ACC112 (cell line): ENCODE measurements at regions not wholly inside any gene's neighbourhood (a gene's known extent, or its start where the extent isn't known, plus 50 kb on each side); places are given as distances from the start of the nearest gene placed in this dataset.

Source experiments
- H2AFZ ChIP-seq: fragments of 200-600 bp; sonication (generic); one replicate; pipeline ENCODE4 v1.6.0; 2017; ENCODE audit warnings: antibody characterized with exemption, low read length; ENCODE audit not compliant: unreplicated experiment
- H3K27ac ChIP-seq: fragments of 200-600 bp; sonication (generic); 2 replicates; pipeline ENCODE4 v1.5.1; 2014; ENCODE audit warnings: low read depth, mild to moderate bottlenecking, antibody characterized with exemption, low read length, moderate library complexity
- H3K27me3 ChIP-seq: fragments of 200-600 bp; sonication (generic); 2 replicates; pipeline ENCODE4 v1.6.1; 2014; ENCODE audit warnings: mild to moderate bottlenecking, antibody characterized with exemption, low read length, moderate library complexity, mixed read lengths; ENCODE audit not compliant: insufficient read depth
- H3K36me3 ChIP-seq: fragments of 200-600 bp; sonication (generic); 2 replicates; pipeline ENCODE4 v1.6.1; 2016; ENCODE audit warnings: mild to moderate bottlenecking, antibody characterized with exemption, low read length, moderate library complexity, mixed read lengths; ENCODE audit not compliant: insufficient read depth
- H3K4me1 ChIP-seq: fragments of 200-600 bp; sonication (generic); one replicate; pipeline ENCODE4 v1.6.1; 2016; ENCODE audit warnings: low read length, mixed read lengths; ENCODE audit not compliant: insufficient read depth, unreplicated experiment, control insufficient read depth
- H3K4me3 ChIP-seq: fragments of 200-600 bp; sonication (generic); 2 replicates; pipeline ENCODE4 v1.5.1; 2014; ENCODE audit warnings: mild to moderate bottlenecking, low read depth, low read length
- H3K79me2 ChIP-seq: fragments of 200-600 bp; sonication (generic); one replicate; pipeline ENCODE4 v1.6.0; 2016; ENCODE audit warnings: low read length; ENCODE audit not compliant: control insufficient read depth, unreplicated experiment, insufficient read depth

- H3K4me1 ChIP-seq: no peaks in the 10 kb centered on the region
Observed at GRCh38 chr10:74760086-74760979, 66.1 kb upstream of the KAT6B start.

DNA sequence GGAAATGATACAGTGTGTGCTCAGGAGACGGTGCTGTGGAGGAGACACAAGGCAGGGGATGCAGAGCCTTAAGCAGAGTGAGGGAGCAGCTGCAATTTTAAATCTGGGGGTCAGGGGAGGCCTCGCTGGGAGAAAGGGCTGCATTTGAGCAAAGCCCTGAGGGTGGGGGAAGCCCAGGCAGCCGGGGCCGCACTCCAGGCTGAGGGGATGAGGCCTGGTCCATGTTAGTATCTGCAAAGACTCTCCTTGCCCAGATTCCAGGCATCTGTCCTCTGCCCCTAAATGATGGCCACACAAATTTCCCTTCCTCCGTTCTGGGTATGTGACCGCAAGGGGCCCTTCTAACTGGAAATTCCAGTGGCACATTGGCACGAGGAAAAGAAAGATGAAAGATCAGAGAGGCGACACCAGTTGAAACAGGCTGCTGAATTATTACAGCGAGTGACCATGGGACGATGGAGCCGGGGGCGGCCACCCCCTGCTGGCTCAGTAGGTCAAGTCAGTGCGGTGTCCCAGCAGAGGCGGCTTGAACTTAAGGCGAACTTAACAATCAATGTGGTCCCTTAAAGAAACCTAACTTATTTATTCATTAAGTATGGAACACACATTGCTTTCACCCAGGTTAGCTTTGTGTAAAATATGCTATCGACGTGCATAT, 62.3 kb upstream of the KAT6B start:
- Histone ChIP-seq H3K4me3 (no peak overlapping the region), H3K27me3 (no peaks in the 10 kb centered on the region; the same call in 1 of the 2 replicates), H3K27ac (no peak overlapping the region), H3K36me3 (no peaks in the 10 kb centered on the region), H3K79me2 (no peaks in the 10 kb centered on the region), H2AFZ (no peak overlapping the region), H3K4me1 (no peaks in the 10 kb centered on the region)

More at GRCh38 chr10:74760086-74760979, 66.1 kb upstream of the KAT6B start:
- Histone ChIP-seq H3K27me3 (no peaks in the 10 kb centered on the region; the same call in 1 of the 2 replicates), H2AFZ (no peak overlapping the region), H3K4me3 (no peak overlapping the region), H3K27ac (no peak overlapping the region), H3K36me3 (no peaks in the 10 kb centered on the region), H3K79me2 (no peaks in the 10 kb centered on the region)

GRCh38 chr10:74765465-74765975, 60.9 kb upstream of the KAT6B start:
- Histone ChIP-seq H3K79me2 (no peaks in the 10 kb centered on the region), H2AFZ (no peak overlapping the region), H3K4me3 (no peak overlapping the region), H3K36me3 (no peaks in the 10 kb centered on the region), H3K27ac (no peak overlapping the region), H3K4me1 (no peaks in the 10 kb centered on the region), H3K27me3 (no peaks in the 10 kb centered on the region; the same call in 1 of the 2 replicates)

DNA sequence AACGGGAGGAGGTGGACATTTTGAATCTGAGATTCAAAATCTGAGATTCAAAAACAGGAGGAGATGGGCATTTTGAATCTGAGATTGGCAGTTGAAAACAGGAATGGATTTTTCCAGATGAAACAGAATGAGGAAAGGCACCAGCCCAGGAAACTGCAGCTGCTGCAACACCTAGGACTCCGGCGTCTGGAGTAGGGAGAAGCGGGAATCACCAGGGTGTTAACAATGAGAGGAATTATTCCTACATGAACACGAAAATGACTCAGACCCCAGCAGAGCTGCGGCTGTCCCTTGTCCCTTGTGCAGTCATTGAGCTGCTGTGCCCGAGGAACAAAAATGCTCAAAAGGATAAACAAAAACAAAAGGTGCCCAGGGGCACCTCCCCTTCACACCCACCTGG, 59.9 kb upstream of the KAT6B start:
- H3K27ac ChIP-seq: no peak overlapping the region
- no peaks in the 10 kb centered on the region for H3K4me1 ChIP-seq
- no peaks in the 10 kb centered on the region for H3K36me3 ChIP-seq
- H3K27me3 ChIP-seq: no peaks in the 10 kb centered on the region; the same call in 1 of the 2 replicates
- H2AFZ ChIP-seq: peak overlapping the region; percentile 23
- no peaks in the 10 kb centered on the region for H3K79me2 ChIP-seq
- no peak overlapping the region for H3K4me3 ChIP-seq

GRCh38 chr10:74770400-74770799, 56.0 kb upstream of the KAT6B start:
- Histone ChIP-seq H3K36me3 (no peaks in the 10 kb centered on the region), H3K4me3 (no peak overlapping the region), H3K27ac (no peak overlapping the region), H3K79me2 (no peaks in the 10 kb centered on the region), H3K4me1 (no peaks in the 10 kb centered on the region), H3K27me3 (no peaks in the 10 kb centered on the region), H2AFZ (no peak overlapping the region)

DNA sequence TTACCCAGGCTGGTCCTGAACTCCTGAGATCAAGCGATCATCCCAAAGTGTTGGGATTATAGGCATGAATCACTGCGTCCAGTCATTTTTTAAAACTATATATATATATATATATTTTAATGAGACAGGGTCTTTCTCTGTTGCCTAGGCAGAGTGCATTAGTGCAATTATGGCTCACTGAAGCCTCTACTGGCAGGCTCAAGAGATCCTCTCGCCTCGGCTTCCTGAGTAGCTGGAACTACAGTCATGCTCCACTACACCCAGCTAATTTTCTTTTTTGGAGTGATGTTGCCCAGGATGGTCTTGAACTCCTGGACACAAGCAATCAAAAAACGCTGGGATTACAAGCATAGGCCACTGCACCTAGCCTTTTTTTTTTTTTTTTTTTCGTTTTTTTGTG, 55.3 kb upstream of the KAT6B start:
- H2AFZ ChIP-seq: no peak overlapping the region
- H3K36me3 ChIP-seq: no peaks in the 10 kb centered on the region
- no peaks in the 10 kb centered on the region for H3K27me3 ChIP-seq
- no peaks in the 10 kb centered on the region for H3K79me2 ChIP-seq
- H3K4me1 ChIP-seq: no peaks in the 10 kb centered on the region
- H3K27ac ChIP-seq: no peak overlapping the region
- no peak overlapping the region for H3K4me3 ChIP-seq

- H2AFZ ChIP-seq: no peak overlapping the region
- no peak overlapping the region for H3K4me3 ChIP-seq
- no peaks in the 10 kb centered on the region for H3K36me3 ChIP-seq
- no peaks in the 10 kb centered on the region for H3K4me1 ChIP-seq
- no peak overlapping the region for H3K27ac ChIP-seq
- H3K79me2 ChIP-seq: no peaks in the 10 kb centered on the region
- H3K27me3 ChIP-seq: 0 out of 2 replicates have a peak, but pooled peaks cover 2% of the 10 kb centered on the region
Observed at GRCh38 chr10:74775099-74775498, 51.3 kb upstream of the KAT6B start.
